K562 (cell line): ENCODE measurements at regions not wholly inside any gene's neighbourhood (a gene's known extent, or its start where the extent isn't known, plus 50 kb on each side); places are given as distances from the start of the nearest gene placed in this dataset.

ENCODE experiments used
- ASH1L ChIP-seq: fragments of 450-650 bp; IDR thresholded peaks from 2 replicates; pipeline ENCODE4 v1.6.1; 2018; ENCODE audit warnings: borderline replicate concordance, mild to moderate bottlenecking, low read depth; ENCODE audit not compliant: partially characterized antibody
- MTA3 ChIP-seq: fragments of 450-650 bp; formaldehyde crosslinking; IDR thresholded peaks from 2 replicates; pipeline ENCODE4 v1.6.1; 2017; ENCODE audit warnings: mild to moderate bottlenecking, borderline replicate concordance
- POLR2B ChIP-seq: fragments of 450-650 bp; IDR thresholded peaks from 2 replicates; pipeline ENCODE4 v1.6.1; 2018; ENCODE audit warnings: low read depth; ENCODE audit not compliant: partially characterized antibody
- SMAD2 ChIP-seq: fragments of 150-350 bp; IDR thresholded peaks from 2 replicates; pipeline ENCODE4 v1.6.1; 2014; ENCODE audit warnings: low read depth, mild to moderate bottlenecking, low read length
- SRSF1 ChIP-seq: fragments of 200-400 bp; formaldehyde crosslinking; IDR thresholded peaks from 2 replicates; pipeline ENCODE4 v1.6.1; 2017; ENCODE audit warnings: mild to moderate bottlenecking, low read depth, low read length, moderate library complexity
- TSHZ1 ChIP-seq: fragments of 250-450 bp; sonication (Bioruptor Pico); IDR thresholded peaks from 2 replicates; pipeline ENCODE4 v1.4.0; 2020; ENCODE audit warnings: mild to moderate bottlenecking, moderate library complexity
- ZFP1 ChIP-seq: fragments of 450-650 bp; formaldehyde crosslinking; IDR thresholded peaks from 2 replicates; pipeline ENCODE4 v1.4.0; 2020; ENCODE audit warnings: mild to moderate bottlenecking, mixed read lengths
- ZNF324 ChIP-seq: fragments of 250-450 bp; sonication (Bioruptor Pico); IDR thresholded peaks from 2 replicates; pipeline ENCODE4 v1.4.0; 2020; ENCODE audit warnings: mild to moderate bottlenecking
- ZNF766 ChIP-seq: fragments of 200-800 bp; sonication (Bioruptor generic); conservative IDR thresholded peaks from 2 replicates; pipeline ENCODE4 v1.6.1; 2016; ENCODE audit warnings: missing genetic modification characterization, missing compliant biosample characterization

GRCh38 chr20:61030130-61030529, 221.9 kb upstream of the CDH4 start (continued):
- no peak for TF ChIP-seq TSHZ1 (CRISPR knock-in tag)
- no peak for TF ChIP-seq ZNF324
- no peak for TF ChIP-seq SRSF1
- TF ChIP-seq ZNF766: no peak
- TF ChIP-seq POLR2B: no peak
- TF ChIP-seq ZFP1 (CRISPR knock-in tag): no peak
- no peak for TF ChIP-seq ASH1L
- TF ChIP-seq MTA3: no peak
- TF ChIP-seq SMAD2: no peak
